Fibroblast of lung (primary cell): ENCODE measurements at regions not wholly inside any gene's neighbourhood (a gene's known extent, or its start where the extent isn't known, plus 50 kb on each side); places are given as distances from the start of the nearest gene placed in this dataset.

Source experiments
- EZH2 ChIP-seq: IDR thresholded peaks from 2 replicates; pipeline ENCODE4 v1.5.1; 2012; ENCODE audit warnings: low read length, control low read depth, mild to moderate bottlenecking; ENCODE audit errors: missing control alignments
- TF ChIP-seq, protein P1 (sequence below), 2 donors: IDR thresholded peaks in 1 of 2; conservative IDR thresholded peaks in 1 of 2; 1 replicate in 1 of 2; 2 replicates in 1 of 2; pipeline ENCODE4 v1.5.1; 2011 to 2012; ENCODE audit warnings: low read length in 2 of 2, control low read depth in 1 of 2, inconsistent platforms in 1 of 2, low read depth in 1 of 2, mild to moderate bottlenecking in 1 of 2

DNA sequence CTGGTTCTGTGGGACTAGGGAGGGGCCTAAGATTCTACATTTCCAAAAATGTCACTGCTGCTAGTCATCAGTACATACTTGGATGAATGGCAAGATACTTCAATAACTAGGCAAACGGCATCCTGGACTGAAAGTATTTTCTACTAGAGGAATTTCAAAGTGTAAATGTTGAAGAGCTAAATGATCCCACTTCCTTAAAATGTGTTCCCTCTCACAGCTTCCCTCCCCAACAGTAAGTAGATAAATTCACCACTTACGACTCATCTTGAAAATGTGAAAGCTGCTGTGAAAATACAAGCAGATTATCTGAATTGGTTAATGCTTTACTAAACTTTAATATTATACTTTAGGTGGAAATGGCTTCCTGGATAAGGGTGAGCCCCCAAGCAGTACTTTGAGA, 1571.5 kb upstream of the WWC1 start:
- TF ChIP-seq, protein P1, sequence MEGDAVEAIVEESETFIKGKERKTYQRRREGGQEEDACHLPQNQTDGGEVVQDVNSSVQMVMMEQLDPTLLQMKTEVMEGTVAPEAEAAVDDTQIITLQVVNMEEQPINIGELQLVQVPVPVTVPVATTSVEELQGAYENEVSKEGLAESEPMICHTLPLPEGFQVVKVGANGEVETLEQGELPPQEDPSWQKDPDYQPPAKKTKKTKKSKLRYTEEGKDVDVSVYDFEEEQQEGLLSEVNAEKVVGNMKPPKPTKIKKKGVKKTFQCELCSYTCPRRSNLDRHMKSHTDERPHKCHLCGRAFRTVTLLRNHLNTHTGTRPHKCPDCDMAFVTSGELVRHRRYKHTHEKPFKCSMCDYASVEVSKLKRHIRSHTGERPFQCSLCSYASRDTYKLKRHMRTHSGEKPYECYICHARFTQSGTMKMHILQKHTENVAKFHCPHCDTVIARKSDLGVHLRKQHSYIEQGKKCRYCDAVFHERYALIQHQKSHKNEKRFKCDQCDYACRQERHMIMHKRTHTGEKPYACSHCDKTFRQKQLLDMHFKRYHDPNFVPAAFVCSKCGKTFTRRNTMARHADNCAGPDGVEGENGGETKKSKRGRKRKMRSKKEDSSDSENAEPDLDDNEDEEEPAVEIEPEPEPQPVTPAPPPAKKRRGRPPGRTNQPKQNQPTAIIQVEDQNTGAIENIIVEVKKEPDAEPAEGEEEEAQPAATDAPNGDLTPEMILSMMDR (conservative IDR thresholded peaks at IDR 0.05 in 1 of 2, IDR thresholded peaks at IDR 0.05 in 1 of 2; ENCODE audit: low read depth in 1 of 2, low read length in 2 of 2) = no peak
- TF ChIP-seq EZH2 = no peak
